NCI-H526 (cell line): ENCODE measurements at regions not wholly inside any gene's neighbourhood (a gene's known extent, or its start where the extent isn't known, plus 50 kb on each side); places are given as distances from the start of the nearest gene placed in this dataset.
"Not testable (repeated sequence)": the region's sequence is repeated elsewhere in the genome, so short reads cannot be mapped to it uniquely, and the experiment has no call there.

Source experiments
- DNase-seq, 2 experiments: peaks; one replicate each; lab custom pipeline; 2025; lab: John Stamatoyannopoulos, UW

- DNase-seq = not testable (repeated sequence)
Observed at GRCh38 chr5:7289634-7290033, 106.3 kb upstream of the ADCY2 start.

DNA sequence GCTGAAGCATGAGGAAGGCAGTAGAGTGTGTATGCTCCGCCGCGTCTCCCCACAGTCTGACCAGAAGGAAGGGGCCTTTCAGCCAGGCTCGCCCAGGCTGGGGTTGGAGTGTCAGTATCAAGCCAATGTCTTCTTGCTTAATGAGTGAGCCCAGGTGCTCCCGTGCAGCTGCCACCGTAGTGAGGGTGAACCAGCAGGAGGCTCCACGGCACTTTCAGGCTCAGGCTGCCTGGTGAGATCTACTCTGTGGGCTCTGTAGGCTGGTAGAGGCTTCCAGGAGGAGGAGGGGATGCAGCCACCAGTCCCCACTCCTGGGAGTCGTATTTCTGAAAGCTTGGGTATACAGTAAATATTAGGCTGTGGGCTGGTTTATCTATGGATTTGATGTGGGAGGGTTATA, 98.1 kb upstream of the ADCY2 start:
- not testable (repeated sequence) for DNase-seq

GRCh38 chr5:7299731-7300130, 96.2 kb upstream of the ADCY2 start:
- DNase-seq = not testable (repeated sequence)

- DNase-seq = not testable (repeated sequence)
Observed at GRCh38 chr5:7305000-7305674, 90.8 kb upstream of the ADCY2 start.

DNA sequence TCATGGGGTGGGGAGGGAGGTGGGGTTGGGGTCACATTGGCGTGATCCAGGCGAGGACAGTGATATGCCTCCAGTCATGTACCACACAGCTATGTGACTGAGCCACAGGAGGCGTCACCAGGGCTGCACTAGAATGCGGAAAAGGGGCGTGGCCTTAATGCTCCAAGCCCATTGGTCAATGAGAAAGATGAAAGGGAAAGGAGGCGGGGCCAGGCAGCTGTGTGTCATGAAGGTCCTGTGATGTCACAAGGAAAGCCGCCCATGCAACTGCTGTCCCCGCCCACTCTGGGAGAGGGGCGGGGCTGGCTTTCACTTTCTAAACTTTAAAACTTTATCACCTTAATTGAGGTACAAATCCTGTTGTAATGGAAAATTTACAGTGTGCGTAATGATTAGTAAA, 89.4 kb upstream of the ADCY2 start:
- not testable (repeated sequence) for DNase-seq

DNA sequence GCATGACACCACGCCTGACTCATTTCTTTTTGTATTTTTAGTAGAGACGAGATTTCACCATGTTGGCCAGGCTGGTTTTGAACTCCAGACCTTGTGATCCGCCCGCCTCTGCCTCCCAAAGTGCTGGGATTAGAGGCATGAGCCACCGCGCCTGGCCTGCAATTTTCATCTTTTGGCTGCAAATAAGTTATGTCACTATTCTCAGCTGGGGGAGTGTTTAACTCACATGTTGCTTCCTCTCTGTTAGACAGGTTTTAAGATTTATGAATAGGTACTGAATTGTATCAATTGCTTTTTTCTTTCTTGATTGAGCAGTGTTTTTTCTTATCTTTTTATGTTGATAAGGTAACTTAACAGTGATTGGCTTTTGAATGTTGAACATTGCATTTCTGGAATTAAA, 88.2 kb upstream of the ADCY2 start:
- DNase-seq = not testable (repeated sequence)

DNA sequence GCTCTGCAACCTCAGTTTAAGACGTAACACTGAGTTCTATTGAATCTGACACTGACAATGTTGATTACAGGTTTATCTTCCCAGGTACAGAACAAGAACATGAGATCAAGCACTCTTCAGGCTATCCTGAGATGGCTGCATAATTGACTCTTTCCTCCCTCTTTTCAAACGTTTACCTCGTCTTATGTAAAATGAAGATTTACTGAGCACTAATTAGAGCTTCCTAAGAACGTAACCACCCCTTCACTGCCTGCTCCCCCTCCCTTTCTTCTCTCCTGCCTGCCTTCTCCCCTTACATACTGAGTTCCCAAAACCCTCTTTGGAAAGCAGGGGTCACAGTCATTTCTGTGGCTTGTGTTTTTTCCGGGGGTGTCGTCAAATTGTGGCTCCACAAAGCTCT, 86.2 kb upstream of the ADCY2 start:
- DNase-seq = not testable (repeated sequence)

- DNase-seq = not testable (repeated sequence)
Observed at GRCh38 chr5:7310656-7311055, 85.3 kb upstream of the ADCY2 start.

DNA sequence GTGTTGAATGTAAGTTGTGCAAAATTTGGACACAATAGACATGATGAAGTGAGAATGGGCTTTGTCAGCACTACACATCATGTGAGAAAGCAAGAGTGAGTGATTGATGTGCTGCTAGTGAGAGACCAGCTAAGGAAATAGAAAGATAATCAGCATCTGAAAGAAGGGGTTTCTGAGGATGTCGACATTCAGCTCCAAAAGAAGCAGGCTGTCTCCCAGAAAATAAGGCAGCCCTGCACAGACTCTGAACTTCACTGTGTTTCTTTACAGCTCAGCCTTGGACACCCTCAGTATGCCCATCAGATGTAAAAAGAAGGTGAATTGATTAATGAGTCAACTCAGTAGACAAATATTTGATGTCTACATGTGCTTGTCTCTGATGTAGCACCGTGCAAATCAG, 80.8 kb upstream of the ADCY2 start:
- DNase-seq = no peak

DNA sequence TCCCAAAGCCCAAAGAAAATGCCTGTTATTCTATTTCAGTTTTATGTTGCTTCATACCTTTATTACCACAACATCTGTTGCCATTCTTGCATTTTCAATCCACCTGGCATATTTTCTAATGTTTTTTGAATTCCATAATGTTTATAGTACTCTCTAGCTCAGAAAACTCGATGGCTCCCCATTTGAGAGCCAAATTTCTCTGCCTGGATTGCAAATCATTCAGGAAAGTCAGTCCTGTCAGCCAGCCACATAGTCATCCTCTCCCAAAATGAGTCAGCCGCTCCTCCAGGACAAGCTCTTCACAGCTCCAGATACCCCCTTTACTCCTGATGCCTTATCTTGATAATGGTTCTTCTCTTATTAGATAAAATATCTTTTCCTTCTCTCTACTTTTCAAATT, 78.2 kb upstream of the ADCY2 start:
- no peak for DNase-seq

- DNase-seq = no peak
Observed at GRCh38 chr5:7320701-7321301, 75.1 kb upstream of the ADCY2 start.

DNA sequence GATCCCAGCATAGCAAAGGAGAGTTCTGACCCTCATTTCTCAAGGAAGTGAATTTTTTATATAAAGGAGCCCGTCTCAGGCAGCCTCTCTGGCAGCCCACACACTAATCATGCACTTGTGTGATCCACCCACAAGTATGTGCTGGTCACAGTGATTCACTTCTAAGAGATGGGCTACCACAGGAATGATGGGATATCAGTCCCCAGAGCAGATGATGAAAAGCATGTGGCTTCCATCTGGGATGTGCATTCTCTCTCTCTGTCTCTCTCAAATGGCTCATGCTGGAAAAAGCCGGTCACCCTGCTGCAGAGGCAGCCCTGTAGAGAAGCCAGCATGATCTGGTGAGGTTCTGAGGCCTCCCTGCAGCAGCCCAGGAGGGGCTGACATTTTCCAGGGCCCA, 74.2 kb upstream of the ADCY2 start:
- no peak for DNase-seq

GRCh38 chr5:7324919-7325318, 71.0 kb upstream of the ADCY2 start:
- no peak for DNase-seq

GRCh38 chr5:7325975-7326913, 69.7 kb upstream of the ADCY2 start:
- DNase-seq = no peak

GRCh38 chr5:7329141-7329540, 66.8 kb upstream of the ADCY2 start:
- DNase-seq = no peak

- DNase-seq = no peak
Observed at GRCh38 chr5:7329712-7330111, 66.2 kb upstream of the ADCY2 start.

DNA sequence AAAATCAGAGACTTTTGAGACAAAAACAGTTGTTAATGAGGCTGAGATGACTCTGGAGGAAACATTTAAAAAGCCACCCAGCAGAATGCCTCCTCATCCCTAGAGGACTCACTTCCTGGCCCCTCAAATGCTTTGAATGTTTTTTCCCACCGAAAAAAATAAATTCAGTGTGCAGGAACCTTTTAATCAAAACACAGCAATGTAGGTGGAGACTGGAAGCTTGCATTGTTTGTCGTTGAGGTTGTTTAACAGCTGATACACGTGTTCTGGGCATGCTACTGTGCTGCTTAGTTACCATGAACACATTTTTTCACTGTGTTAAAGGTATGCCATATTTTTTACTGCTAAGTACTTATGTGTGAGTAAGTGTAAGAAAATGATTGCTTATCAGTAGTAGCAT, 65.7 kb upstream of the ADCY2 start:
- no peak for DNase-seq

DNA sequence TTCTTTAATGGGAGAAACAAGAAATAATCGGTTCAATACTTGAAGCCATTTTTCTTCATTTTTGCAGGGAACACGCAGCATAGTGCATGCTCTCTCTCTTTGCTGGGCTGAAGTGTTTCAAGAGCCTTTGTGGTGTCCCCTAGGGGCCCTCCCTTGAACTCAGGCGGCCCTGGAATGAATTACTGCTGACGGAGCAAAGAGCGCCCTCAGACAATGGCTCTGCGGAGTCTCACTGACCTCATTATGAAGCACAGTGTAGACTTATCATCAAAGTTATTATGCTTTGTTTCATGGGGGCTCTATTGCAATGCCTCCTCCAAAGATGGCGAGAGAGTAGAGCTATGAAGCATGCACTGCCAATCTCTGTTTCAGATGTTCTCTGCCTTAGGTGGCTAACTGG, 64.8 kb upstream of the ADCY2 start:
- no peak for DNase-seq
